ENCODE measurements at regions not wholly inside any gene's neighbourhood (a gene's known extent, or its start where the extent isn't known, plus 50 kb on each side); places are given as distances from the start of the nearest gene placed in this dataset.
"Not testable (repeated sequence)": the region's sequence is repeated elsewhere in the genome, so short reads cannot be mapped to it uniquely, and the experiment has no call there.

DNA sequence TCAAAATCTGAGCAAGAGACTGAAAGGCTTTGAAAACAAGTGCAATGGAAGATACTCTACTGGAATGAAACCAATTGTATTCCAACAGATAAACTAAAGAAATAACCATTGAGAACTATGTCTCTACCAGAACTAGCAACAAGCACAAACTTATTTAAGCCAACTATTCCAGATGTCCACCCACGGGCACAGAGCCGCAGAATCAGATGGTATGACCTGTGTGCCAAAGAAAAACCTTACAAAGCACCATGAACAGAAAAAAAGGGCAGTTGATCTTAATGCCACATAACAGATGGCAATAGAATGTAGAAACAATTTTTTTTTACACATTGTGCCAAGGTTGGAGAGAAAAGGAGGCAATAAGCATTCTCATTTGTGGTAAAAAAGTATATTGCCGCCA, 269.3 kb upstream of the ADGRL3 start:
- no peak for DNase-seq

DNA sequence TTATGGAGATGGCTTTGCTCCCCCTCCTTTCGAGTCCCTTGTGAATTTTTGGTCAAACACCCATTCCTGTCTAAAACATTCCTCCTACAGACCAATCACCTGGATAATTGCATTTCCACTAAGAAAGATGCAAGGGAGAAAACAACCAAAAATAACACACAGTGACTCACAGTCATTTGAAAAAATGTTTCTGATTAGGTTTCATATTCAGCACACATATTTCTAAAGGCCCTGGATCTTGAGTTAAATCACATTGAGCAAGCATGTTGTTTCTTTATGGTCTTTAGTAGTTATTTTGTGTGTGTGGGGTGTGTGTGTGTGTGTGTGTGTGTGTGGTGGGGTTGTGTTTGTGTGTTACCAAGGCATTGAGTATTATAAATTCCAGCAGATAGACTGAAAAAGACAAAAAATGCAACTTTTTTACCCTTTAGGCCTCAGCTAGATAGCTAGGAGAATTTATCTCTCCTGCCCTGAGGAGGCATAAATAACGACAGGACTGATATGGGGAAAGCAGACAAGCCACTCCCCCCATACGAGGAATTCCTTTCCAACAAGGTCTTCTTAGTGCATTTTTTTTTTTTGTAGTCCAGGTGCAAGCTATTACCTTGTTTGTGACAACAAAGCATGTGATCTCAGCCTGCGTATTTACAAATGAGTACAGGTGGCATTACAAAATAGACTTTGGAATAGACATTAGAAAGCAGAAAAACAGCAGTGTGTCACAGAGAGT, 265.4 kb upstream of the ADGRL3 start:
- no peak for DNase-seq

DNA sequence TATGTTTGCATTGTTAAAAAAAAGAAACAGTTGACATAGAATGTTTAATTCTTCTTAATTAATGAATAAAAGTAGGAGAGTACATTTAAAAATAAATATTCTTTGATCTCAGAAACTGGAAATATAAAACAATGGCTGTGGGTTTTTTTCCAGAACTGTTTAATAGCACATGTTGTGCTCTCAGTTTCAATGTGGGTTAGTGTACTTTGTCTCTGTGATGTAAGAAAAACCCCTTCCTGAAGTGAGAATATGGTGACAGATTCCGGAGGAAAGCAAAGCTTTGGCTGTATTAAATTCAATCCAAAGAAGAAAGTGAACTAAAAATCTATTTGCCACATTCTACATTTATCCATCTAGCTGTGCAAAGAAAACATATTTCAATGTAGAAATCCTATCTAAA, 261.9 kb upstream of the ADGRL3 start:
- DNase-seq: no peak

DNA sequence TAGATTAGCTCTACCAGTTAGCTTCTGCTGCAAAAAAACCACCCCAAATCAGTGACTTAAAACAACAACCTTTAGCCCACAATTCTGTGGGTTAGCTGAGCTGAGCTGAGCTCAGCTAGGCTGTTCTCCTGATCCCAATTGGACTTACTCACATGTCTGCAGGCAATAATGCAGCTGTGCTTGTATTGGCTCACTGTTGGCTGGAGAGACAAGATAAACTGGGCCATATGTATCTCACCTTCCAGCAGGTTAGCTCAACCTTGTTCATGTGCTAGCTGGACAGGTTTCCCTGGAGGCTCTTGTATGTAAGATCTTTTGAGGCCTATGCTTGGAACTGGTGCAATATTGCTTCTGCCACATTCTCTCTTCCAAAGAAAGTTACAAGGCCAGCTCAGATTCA, 261.5 kb upstream of the ADGRL3 start:
- no peak for DNase-seq

DNA sequence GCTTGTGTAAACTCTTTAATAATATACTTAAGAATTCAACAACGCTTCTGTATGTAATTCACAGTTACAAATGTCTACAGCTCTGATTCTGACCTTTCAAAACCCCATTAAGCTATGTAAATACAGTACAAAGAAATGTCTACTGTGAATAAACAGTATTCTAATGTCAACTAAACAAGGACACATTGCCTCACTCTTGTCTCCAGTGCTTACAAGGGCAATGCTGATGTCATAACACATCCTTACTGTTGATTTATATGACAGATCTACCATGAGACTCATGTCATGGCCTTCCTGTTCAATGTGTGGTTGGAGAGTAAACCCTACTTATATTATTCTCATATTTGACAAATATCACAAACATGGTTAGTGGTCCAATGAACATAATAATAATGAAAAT, 256.1 kb upstream of the ADGRL3 start:
- DNase-seq: peak; percentile 88 to 93

DNA sequence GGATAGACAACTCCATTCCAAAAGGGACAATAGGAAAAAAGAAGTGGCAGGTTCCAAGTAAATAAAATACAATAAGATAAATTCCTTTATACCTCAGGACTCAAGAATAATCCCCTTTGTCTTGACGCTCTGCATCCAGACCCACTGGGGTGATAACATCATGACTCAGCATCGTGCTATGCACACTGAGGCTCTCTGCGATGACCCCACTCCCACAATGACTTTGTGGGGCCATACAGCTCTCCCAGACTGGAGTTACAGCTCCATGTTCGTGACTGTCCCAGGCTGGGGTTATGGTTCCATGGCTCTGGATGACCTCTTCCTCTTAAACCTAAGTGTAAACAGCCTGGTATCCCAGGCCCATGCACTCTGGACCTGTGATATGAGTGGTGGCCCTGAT, 254.5 kb upstream of the ADGRL3 start:
- no peak for DNase-seq

DNA sequence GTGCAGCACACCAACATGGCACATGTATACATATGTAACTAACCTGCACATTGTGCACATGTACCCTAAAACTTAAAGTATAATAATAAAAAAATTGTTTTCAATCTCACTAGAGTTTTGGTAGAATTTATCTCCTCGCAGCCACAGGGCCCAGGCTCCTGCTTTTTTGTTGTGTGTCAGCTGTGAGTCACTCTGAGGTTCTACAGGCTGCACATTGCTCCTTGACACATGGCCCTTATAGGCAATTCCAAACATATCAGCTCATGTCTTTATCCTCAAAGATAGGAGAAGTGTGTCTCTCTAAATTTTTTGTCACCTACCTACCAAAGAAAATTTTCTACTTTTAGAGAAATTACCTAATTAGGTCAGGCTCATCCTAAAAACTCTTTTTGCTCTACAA, 252.1 kb upstream of the ADGRL3 start:
- DNase-seq: no peak

DNA sequence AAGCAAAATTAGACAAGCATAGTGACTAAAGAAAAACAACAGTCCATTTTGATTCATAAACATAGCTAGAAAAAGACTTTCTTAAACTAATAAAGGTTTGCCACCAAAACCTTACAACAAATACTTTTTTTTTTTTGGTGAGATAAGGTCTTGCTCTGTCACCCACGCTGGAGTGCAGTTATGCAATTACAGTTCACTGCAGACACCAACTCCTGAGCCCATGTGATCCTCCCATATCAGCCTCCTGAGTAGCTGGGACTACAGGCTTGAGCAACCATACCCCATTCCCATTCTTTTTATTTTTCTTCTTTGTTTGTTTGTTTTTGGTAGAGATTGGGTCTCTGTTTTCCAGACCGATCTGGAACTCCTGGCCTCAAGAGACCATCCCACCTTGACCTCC, 247.2 kb upstream of the ADGRL3 start:
- no peak for DNase-seq

DNA sequence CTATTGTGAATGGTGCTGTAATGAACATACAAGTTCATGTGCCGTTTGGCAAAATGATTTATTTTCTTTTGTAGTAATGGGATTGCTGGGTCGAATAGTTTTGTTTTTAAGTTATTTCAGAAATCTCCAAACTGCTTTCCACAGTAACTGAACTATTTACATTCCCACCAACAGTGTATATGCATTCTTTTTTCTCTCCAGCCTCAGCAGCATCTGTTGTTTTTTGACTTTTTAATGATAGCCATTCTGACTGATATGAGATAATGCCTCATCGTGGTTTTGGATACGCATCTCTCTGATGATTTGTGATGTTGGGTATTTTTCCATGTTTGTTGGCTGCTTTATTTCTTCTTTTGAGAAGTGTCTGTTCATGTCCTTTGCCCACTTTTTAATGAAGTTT, 246.3 kb upstream of the ADGRL3 start:
- DNase-seq: no peak

DNA sequence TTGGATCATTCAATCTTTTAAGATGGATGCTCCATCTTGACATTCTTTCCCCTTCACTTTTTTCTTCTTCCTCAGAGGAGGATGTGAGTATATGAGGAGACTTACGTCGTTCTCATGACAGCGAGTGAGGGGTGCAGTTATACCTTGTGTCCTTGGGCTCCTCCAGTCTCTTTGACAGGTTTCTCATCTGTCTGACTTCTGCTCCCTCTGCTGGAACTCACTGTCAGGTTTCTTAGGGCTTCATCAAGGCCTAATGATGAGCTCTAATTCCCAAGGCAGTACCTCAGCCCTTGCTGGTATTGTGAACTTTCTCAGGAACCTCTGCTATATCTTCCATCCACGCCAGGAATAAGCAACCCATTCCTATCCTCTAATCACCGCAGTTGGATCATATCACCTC, 237.8 kb upstream of the ADGRL3 start:
- no peak for DNase-seq

DNA sequence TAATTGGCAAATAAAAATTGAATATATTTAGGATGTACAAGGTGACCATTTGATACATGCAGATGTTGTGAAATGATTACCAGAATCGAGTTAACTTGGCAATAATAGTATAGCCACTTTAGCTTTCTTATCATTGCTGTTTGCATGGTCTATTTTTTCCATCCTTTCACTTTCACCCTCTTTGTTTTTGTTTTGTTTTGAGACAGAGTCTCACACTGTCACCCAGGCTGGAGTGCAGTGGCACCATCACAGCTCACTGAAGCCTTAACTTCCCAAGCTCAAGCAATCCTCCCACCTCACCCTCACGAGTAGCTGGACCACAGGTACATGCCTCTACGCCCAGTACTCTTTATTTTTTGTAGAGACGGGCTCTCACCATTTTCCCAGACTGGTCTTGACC, 218.6 kb upstream of the ADGRL3 start:
- no peak for DNase-seq

DNA sequence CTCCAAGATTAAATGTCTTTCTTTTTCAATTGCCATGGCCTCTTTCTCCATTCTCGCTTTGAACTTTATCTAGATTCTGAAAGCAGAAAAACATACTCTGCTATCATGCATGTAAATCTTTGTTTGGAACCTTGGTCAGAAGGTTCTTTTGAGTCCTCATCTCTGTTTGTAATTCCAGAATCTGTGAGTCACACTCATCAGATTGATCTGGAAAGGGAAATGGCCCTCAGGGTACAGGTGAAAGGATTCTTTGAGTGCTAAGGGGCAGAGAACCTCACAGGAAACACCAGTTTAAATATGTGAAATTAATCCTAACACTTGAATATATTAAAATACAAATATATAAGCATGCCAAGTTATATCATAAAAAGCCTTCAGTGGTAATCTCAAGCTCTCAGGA, 211.0 kb upstream of the ADGRL3 start:
- no peak for DNase-seq

DNA sequence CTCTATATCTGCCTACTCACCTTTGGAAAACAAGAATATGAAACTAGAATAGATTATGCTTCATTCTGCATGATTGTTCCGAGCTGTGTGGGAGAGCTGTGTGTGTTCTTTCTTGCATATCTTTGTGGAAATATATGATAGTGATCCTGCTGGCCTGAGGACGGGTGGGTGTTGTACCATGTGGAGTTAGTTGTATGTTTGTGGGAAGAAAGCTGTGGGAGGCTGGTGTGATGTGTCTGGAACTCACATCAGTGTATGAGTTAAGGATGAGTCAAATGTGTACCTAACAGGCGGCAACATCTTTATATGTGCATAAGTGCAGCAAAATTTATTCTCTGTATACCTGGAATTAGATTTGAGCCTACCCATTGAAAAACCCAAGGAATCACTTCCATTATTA, 208.1 kb upstream of the ADGRL3 start:
- no peak for DNase-seq

DNA sequence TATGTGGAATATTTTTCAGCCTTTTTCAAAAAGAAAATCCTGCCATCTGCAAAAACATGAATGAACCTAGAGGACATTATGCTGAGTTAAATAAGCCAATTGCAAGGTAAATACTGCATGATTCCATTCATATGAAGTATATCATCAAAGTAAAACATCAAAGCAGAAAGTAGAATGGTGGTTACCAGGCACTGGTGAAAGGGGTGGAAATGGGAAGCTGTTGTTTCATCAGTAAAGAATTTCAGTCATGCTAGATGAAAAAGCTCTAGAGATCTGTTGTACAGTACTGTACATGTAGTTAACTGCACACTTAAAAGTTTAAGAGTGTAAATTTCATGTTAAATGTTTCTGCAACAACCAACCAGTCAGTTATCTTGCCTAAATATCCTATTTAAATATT, 196.8 kb upstream of the ADGRL3 start:
- no peak for DNase-seq

DNA sequence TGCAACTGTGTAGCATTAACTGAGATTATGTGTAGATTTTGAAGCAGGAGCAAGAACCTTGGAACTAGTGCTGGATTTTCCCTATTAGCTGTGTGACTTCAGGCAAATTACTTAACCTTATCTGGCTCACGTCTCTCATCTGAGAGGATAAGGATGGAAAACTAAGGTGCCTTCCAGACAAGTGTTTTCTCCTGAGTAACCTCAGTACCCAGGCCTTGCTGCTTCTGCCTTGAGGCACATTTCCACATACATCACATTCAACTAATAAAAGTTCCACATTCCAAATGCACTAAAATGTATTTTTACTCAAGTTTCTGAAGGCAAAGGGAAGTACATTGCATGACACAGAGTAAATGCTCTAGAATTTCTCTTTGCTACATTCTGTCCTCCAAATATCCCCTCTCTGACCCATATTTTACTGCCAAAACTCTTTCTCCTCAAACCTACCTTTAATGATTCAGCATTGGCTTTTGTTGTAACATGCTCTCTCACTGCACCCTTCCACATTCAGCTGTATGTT, 195.4 kb upstream of the ADGRL3 start:
- no peak for DNase-seq

DNA sequence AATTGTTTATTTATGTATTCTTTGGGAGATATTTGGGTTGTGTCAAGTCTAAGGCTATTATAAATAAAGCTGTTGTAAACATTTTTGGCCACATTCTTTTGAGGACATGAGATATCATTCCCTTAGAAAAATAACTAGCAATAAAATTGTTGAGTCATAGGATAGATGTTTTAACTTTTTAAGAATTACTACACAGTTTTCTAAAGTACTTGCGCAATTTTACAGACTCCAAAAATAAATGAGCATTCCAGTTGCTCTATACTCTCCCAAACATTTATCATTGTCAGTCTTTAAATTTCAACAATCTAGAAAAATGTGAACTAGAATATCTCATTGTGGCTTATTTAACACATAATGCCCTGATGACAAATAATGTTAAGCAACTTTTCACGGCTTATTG, 189.1 kb upstream of the ADGRL3 start:
- DNase-seq: no peak

DNA sequence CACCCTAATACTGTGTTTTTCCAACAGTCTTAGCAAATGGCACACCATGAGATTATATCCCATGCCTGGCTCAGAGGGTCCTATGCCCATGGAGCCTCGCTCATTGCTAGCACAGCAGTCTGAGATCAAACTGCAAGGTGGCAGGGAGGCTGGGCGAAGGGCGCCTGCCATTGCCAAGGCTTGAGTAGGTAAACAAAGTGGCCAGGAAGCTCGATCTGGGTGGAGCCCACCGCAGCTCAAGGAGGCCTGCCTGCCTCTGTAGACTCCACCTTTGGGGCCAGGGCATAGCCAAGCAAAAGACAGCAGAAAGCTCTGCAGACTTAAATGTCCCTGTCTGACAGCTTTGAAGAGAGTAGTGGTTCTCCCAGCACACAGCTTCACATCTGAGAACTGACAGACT, 188.2 kb upstream of the ADGRL3 start:
- DNase-seq: not testable (repeated sequence)

DNA sequence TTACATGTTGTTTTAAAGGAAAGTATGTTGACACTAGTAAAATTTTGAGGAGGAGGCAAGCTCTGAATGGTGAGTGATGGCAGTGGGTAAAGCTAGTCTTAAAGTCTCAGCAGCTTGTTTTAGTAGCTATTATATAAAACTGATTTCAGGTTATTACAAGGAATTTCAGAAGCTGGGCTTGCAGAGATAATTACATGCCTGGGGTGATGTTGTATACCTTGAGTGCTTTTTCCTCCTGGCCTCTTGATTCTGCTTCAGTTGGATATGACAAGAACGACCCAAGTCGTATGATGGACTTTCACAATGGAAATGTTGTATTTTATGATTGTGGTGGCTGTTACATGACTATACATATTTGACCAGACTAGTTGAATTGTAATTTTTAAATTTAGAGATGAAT, 175.5 kb upstream of the ADGRL3 start:
- no peak for DNase-seq

DNA sequence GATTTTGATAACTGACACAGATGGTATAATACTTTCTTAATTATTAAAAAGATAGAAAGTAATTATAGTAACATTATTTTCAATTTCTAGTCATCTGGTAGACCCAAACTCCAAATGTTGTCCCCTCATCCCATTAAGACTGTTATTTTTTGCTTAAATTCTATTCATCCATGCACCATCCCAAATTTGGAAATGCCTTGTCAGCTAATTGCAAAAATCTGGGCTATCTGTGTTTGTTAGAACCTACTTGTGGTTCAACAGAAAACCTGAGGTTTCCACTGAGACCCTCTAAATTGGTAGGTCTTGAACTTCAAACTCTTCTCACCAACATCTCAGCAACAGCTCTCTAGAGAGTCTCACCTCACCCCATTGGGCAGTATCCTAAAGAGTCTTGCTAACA, 172.2 kb upstream of the ADGRL3 start:
- no peak for DNase-seq

DNA sequence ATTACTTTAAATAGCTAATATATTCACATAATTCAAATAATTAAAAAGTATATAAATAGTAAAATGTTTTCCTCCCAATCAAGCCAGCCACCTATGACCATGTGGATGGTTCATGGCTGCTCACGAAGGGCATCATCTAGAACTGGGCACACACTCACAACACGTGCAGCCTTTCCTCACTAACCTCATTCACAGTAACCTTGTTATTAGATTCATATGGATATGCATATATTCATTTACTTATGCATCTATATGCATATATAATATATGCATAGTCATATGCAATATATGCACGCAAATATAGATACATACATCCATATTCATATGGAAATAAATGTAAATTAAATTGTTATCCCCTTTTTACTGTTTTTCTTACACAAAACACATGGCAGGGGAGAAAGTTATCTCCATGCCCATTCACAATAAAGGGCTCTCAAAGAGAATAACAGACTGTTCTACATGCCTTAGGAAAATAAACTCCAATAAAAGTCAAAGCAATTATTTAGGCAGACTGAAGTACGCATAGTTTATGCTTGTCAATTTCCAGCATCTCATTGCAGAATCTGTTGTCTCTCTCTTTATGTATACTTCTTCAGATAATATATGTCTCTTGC, 163.9 kb upstream of the ADGRL3 start:
- no peak for DNase-seq

DNA sequence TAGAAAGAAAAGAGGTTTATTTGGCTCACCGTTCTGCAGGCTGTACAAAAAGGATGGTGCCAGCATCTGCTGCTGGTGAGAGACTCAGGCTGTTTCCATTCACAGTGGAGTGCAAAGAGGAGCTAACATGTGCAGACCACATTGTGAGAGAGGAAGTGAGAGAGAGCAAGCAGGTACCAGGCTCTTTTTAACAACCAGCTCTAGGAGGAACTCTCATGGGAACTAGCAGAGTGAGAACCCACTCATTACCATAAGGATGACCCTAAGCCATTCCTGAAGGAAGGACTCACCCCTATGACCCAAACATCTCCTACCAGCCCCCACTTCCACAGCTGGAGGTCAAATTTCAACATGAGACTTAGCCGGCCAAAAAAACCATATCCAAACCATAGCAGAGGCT, 158.6 kb upstream of the ADGRL3 start:
- no peak for DNase-seq

DNA sequence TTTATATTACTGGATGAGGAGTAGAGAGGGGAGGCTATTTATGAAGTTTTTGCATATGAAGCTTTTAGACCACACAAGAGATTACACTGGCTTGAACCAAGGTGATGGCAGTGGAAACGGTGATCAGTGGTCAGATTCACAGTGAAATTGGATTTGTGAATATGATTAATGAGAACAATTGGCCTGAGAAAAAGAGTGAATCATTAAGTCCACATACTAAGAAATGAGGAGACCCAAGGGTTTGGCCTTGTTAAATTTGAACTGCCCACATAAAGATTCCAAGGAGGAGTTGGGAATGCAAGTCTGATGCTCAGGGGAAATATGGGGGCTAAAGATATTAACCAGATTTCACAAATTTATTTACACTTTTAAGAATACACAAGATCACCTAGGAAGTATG, 155.3 kb upstream of the ADGRL3 start:
- no peak for DNase-seq

DNA sequence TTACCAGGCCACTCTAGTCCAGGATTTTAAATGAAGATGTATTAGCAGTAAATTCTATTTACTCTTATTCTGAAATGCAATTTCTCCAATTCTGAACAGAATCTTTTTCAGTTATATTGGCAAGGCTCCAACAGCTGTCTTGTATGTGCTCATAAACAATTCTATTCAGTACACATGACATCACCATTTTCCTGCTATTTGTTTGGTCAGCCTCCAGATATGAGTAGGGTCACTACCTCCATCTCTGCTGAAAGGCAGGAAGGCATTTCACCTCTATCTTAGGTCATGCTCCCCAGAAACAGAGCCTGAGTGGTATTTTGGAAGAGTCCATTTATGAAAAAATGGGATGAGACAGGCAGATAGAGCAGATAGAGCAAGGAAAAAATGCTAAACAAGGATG, 151.1 kb upstream of the ADGRL3 start:
- DNase-seq: peak in 1 of 2 experiments; percentile 22

DNA sequence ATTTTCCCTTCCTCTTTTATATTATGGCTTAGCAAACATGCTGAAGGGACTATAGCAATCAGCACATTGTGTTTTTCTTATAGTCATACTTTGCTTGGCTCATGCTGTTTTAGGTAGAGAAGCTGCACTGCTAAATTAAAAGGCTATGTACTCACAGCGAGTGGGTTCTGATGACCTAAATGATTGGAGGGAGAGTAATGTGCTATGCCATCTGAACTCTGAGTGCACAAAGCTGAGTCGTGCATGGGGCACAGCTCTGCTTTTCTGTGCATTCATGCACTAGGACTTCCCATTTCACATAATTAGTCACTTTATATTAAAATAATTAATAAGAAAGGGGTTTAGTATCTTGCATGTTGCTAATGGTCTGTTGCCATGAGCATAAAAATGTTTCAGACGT, 132.7 kb upstream of the ADGRL3 start:
- no peak for DNase-seq

DNA sequence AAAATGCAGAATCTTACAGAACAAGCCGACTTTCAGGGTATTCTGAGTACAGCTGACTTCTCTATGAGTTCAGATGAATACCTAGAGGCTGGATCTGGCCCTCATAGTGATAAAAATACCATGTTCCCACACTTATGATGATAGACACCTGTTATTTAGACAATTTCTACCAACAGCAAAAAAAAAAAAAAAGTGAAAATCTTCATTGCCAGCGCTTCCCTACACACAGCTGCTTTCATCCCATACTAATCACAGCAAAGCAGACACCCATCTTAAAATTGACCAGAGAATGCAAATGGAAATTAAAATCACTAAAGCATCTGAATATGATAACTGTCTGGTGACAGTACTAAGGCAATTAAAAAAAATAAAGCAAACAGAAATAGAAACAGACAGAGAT, 132.1 kb upstream of the ADGRL3 start:
- DNase-seq: no peak

All from SHP77 (cell line).